Cardiac septum (tissue), 1 donor: ENCODE measurements at regions not wholly inside any gene's neighbourhood (a gene's known extent, or its start where the extent isn't known, plus 50 kb on each side); places are given as distances from the start of the nearest gene placed in this dataset.

ENCODE experiments used
- DNase-seq: peaks from one replicate; pipeline ENCODE4 v3.0.0-alpha.2; 2020; ENCODE audit warnings: low spot score
- intact Hi-C: fragments of 100-400 bp; cut with DNase I; formaldehyde crosslinking; loops from one replicate; pipeline ENCODE4 v1.14.0; 2022
- donor health status: DM: no; HTN: no; CAD: no.

- no peak for DNase-seq
- intact Hi-C loops: no loop called here
Observed at GRCh38 chr14:27392153-27392552, 794.3 kb upstream of the NOVA1 start.

- DNase-seq: no peak
- intact Hi-C loops: no loop called here
Observed at GRCh38 chr14:27409944-27410343, 812.1 kb upstream of the NOVA1 start.

- intact Hi-C loops: no loop called here
- DNase-seq: no peak
Observed at GRCh38 chr14:27410981-27411380, 813.1 kb upstream of the NOVA1 start.

GRCh38 chr14:27427796-27428195 lies 830.0 kb upstream of the NOVA1 start:
- intact Hi-C loops: no loop called here
- no peak for DNase-seq

GRCh38 chr14:27435923-27436670 lies 838.3 kb upstream of the NOVA1 start:
- no peak for DNase-seq
- intact Hi-C loops: no loop called here

- intact Hi-C loops: no loop called here
- no peak for DNase-seq
Observed at GRCh38 chr14:27484633-27485032, 886.8 kb upstream of the NOVA1 start.

GRCh38 chr14:27485193-27485592 lies 887.4 kb upstream of the NOVA1 start:
- no peak for DNase-seq
- intact Hi-C loops: no loop called here

GRCh38 chr14:27506272-27506671 lies 908.4 kb upstream of the NOVA1 start:
- peak; percentile 60 for DNase-seq
- intact Hi-C loops: no loop called here

GRCh38 chr14:27528328-27528727 lies 930.5 kb upstream of the NOVA1 start:
- intact Hi-C loops: no loop called here
- DNase-seq: no peak

GRCh38 chr14:27536748-27537147 lies 938.9 kb upstream of the NOVA1 start:
- intact Hi-C loops: no loop called here

GRCh38 chr14:27546111-27546510 lies 948.3 kb upstream of the NOVA1 start:
- intact Hi-C loops: no loop called here
- DNase-seq: no peak

More at GRCh38 chr14:27536748-27537147, 938.9 kb upstream of the NOVA1 start:
- DNase-seq: no peak

- DNase-seq: no peak
- intact Hi-C loops: no loop called here
Observed at GRCh38 chr14:27553790-27554189, 956.0 kb upstream of the NOVA1 start.

GRCh38 chr14:27557445-27557844 lies 959.6 kb upstream of the NOVA1 start:
- intact Hi-C loops: no loop called here

GRCh38 chr14:27559848-27560247 lies 962.0 kb upstream of the NOVA1 start:
- intact Hi-C loops: no loop called here
- no peak for DNase-seq

More at GRCh38 chr14:27557445-27557844, 959.6 kb upstream of the NOVA1 start:
- DNase-seq: no peak

- intact Hi-C loops: no loop called here
- no peak for DNase-seq
Observed at GRCh38 chr14:27566843-27567382, 969.1 kb upstream of the NOVA1 start.

- no peak for DNase-seq
- intact Hi-C loops: no loop called here
Observed at GRCh38 chr14:27573018-27573417, 975.2 kb upstream of the NOVA1 start.

- intact Hi-C loops: no loop called here
- no peak for DNase-seq
Observed at GRCh38 chr14:27587103-27587502, 989.3 kb upstream of the NOVA1 start.

GRCh38 chr14:27605282-27605681 lies 1007.4 kb upstream of the NOVA1 start:
- no peak for DNase-seq

GRCh38 chr14:27608377-27608776 lies 1010.5 kb upstream of the NOVA1 start:
- no peak for DNase-seq
- intact Hi-C loops: no loop called here

More at GRCh38 chr14:27605282-27605681, 1007.4 kb upstream of the NOVA1 start:
- intact Hi-C loops: no loop called here

- intact Hi-C loops: no loop called here
- DNase-seq: no peak
Observed at GRCh38 chr14:27612121-27612520, 1014.3 kb upstream of the NOVA1 start.

GRCh38 chr14:27613102-27613501 lies 1015.3 kb upstream of the NOVA1 start:
- no peak for DNase-seq
- intact Hi-C loops: no loop called here
